ENCODE measurements at regions not wholly inside any gene's neighbourhood (a gene's known extent, or its start where the extent isn't known, plus 50 kb on each side); places are given as distances from the start of the nearest gene placed in this dataset.

GRCh38 chr1:22204989-22205913 is 62.4 kb upstream of the WNT4 start:
- H2AFZ ChIP-seq (ENCODE audit: low read length) = no peak overlapping the region
- no peak overlapping the region for H3K4me2 ChIP-seq (ENCODE audit: low read length)
- no peak overlapping the region for H3K9ac ChIP-seq (ENCODE audit: low read length)
- no peaks in the 10 kb centered on the region for H3K9me2 ChIP-seq (ENCODE audit: low read depth, low read length)
- no peaks in the 10 kb centered on the region for H3K4me1 ChIP-seq (ENCODE audit: insufficient read depth, low read length, severe bottlenecking)
- no peak overlapping the region for H3K27ac ChIP-seq (ENCODE audit: low read depth, low read length, poor library complexity, severe bottlenecking)
- no peaks in the 10 kb centered on the region for H3F3A ChIP-seq (ENCODE audit: insufficient read depth, low read length)
- no peak overlapping the region for H3K4me3 ChIP-seq (ENCODE audit: low read depth, low read length, poor library complexity, severe bottlenecking)
- H3K27me3 ChIP-seq (ENCODE audit: insufficient read depth, low read length) = peaks cover 11% of the 10 kb centered on the region; the same call in 1 of the 2 replicates
- no peaks in the 10 kb centered on the region for H3K36me3 ChIP-seq (ENCODE audit: insufficient read depth, low read length)
- H4K20me1 ChIP-seq (ENCODE audit: insufficient read depth, low read length) = no peaks in the 10 kb centered on the region
- no peaks in the 10 kb centered on the region for H3K79me2 ChIP-seq (ENCODE audit: insufficient read depth, low read length)
- H3K9me3 ChIP-seq (ENCODE audit: low read length) = no peaks in the 10 kb centered on the region
- TF ChIP-seq EZH2 (IDR thresholded peaks at IDR 0.05; ENCODE audit: borderline replicate concordance, low read length) (no peak), CTCF (IDR thresholded peaks at IDR 0.05; ENCODE audit: low read length) (no peak)

- H3K79me2 ChIP-seq (ENCODE audit: insufficient read depth, low read length) = no peaks in the 10 kb centered on the region
- no peak overlapping the region for H2AFZ ChIP-seq (ENCODE audit: low read length)
- H3K36me3 ChIP-seq (ENCODE audit: insufficient read depth, low read length) = no peaks in the 10 kb centered on the region
- H3K4me3 ChIP-seq (ENCODE audit: low read depth, low read length, poor library complexity, severe bottlenecking) = no peak overlapping the region
- H3K9me3 ChIP-seq (ENCODE audit: low read length) = no peaks in the 10 kb centered on the region
- no peak overlapping the region for H3K4me2 ChIP-seq (ENCODE audit: low read length)
- no peak overlapping the region for H3K27ac ChIP-seq (ENCODE audit: low read depth, low read length, poor library complexity, severe bottlenecking)
- no peaks in the 10 kb centered on the region for H3K4me1 ChIP-seq (ENCODE audit: insufficient read depth, low read length, severe bottlenecking)
- H3K27me3 ChIP-seq (ENCODE audit: insufficient read depth, low read length) = peaks cover 11% of the 10 kb centered on the region; the same call in 1 of the 2 replicates
- H4K20me1 ChIP-seq (ENCODE audit: insufficient read depth, low read length) = no peaks in the 10 kb centered on the region
- no peaks in the 10 kb centered on the region for H3F3A ChIP-seq (ENCODE audit: insufficient read depth, low read length)
- no peak overlapping the region for H3K9ac ChIP-seq (ENCODE audit: low read length)
- H3K9me2 ChIP-seq (ENCODE audit: low read depth, low read length) = no peaks in the 10 kb centered on the region
- TF ChIP-seq CTCF (IDR thresholded peaks at IDR 0.05; ENCODE audit: low read length) (no peak), EZH2 (IDR thresholded peaks at IDR 0.05; ENCODE audit: borderline replicate concordance, low read length) (no peak)
Observed at GRCh38 chr1:22206551-22207125, 63.7 kb upstream of the WNT4 start.

GRCh38 chr1:22207511-22208267 is 64.8 kb upstream of the WNT4 start:
- Histone ChIP-seq H3K4me1 (ENCODE audit: insufficient read depth, low read length, severe bottlenecking) (no peaks in the 10 kb centered on the region), H3K79me2 (ENCODE audit: insufficient read depth, low read length) (no peaks in the 10 kb centered on the region), H3K9me2 (ENCODE audit: low read depth, low read length) (no peaks in the 10 kb centered on the region), H3K9me3 (ENCODE audit: low read length) (no peaks in the 10 kb centered on the region), H3K36me3 (ENCODE audit: insufficient read depth, low read length) (no peaks in the 10 kb centered on the region), H3K9ac (ENCODE audit: low read length) (no peak overlapping the region), H2AFZ (ENCODE audit: low read length) (no peak overlapping the region), H3K4me2 (ENCODE audit: low read length) (no peak overlapping the region), H3K27ac (ENCODE audit: low read depth, low read length, poor library complexity, severe bottlenecking) (no peak overlapping the region), H3F3A (ENCODE audit: insufficient read depth, low read length) (no peaks in the 10 kb centered on the region), H3K4me3 (ENCODE audit: low read depth, low read length, poor library complexity, severe bottlenecking) (no peak overlapping the region), H3K27me3 (ENCODE audit: insufficient read depth, low read length) (peaks cover 16% of the 10 kb centered on the region; the same call in 1 of the 2 replicates), H4K20me1 (ENCODE audit: insufficient read depth, low read length) (no peaks in the 10 kb centered on the region)
- TF ChIP-seq EZH2 (IDR thresholded peaks at IDR 0.05; ENCODE audit: borderline replicate concordance, low read length) (no peak), CTCF (IDR thresholded peaks at IDR 0.05; ENCODE audit: low read length) (no peak)

All from OCI-LY1 (cell line).